Superior temporal gyrus (tissue), 1 donor: ENCODE measurements at regions not wholly inside any gene's neighbourhood (a gene's known extent, or its start where the extent isn't known, plus 50 kb on each side); places are given as distances from the start of the nearest gene placed in this dataset.

ENCODE experiments used
- DNase-seq: peaks from one replicate; pipeline ENCODE4 v3.0.0-alpha.2; 2016; ENCODE audit errors: extremely low spot score

- no peak for DNase-seq
These were observed 983.4 kb upstream of the PRMT6 start for GRCh38 chr1:106072909-106073600.

DNA sequence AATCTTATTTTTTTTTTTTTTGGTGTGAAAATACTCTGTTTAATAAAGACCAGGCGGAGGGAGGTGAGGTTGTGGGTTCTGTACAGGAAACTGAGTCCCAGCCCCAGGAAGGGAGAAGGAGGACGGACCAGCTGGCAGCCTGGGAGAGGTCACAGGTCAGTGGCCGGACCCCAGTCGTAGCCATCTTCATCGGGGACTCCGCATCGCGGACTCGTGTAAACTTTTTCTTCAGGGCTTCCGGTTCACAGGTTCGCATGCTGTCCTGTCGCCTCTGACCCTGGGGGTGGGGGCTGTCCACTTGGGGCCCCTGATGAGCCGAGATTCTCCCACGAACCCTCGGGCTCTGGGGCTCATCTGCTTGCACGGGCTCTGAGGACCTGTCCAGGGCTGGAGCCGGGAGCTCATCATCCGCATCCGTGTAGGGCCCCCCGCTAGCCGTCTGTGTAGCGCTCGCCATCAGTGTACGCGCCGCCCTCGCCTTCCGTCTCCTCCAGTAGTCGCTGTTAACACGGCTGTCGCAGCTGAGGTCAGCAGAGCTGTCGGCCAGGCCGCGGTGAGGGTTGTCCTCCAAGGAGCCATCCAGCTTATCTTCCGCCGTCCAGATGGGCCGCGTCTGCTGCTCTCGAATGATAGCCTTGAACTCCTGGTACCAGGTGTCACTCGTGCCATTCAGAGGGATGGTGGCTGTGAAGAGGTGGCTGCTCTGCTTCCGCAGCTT, 975.7 kb upstream of the PRMT6 start:
- no peak for DNase-seq

DNA sequence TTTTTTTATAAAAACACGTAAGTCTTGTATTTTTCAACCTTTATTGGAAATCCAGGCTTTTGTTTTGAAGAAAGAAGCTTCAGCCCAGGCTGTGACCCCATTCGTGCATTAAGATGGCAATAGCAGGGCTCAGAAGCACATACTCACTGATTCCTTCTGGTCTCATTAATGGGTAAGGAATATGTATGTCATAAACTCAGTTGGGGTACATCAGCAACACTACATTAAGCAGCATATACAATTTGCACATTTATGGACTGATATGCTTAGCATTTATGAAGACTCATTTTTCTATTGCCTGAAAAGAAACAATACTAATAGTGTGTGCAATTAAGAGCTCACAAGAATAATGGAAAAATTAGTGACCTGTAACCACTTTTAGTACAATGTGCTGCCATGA, 945.4 kb upstream of the PRMT6 start:
- no peak for DNase-seq

GRCh38 chr1:106113851-106114250, 942.6 kb upstream of the PRMT6 start:
- no peak for DNase-seq

DNA sequence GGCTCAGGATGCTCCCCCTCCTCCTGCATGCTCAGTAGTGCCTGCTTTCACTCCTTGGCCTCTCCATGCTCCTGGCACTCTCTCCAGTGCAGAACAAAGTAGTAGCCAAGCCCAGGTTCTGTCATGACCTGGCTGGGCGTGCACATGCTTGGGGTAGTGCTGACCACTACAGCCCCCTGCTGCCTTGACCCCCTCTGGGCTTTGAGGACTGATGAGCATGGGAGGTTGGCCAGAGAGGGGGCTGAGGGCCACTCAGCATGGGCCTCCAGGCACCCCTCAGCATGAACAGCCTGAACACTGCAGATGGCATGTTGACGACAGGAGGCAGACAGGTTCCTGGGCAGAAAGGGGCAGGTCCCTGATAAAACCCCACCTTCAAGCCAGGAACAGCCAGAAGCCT, 935.7 kb upstream of the PRMT6 start:
- no peak for DNase-seq

GRCh38 chr1:106121728-106122127, 934.7 kb upstream of the PRMT6 start:
- no peak for DNase-seq

DNA sequence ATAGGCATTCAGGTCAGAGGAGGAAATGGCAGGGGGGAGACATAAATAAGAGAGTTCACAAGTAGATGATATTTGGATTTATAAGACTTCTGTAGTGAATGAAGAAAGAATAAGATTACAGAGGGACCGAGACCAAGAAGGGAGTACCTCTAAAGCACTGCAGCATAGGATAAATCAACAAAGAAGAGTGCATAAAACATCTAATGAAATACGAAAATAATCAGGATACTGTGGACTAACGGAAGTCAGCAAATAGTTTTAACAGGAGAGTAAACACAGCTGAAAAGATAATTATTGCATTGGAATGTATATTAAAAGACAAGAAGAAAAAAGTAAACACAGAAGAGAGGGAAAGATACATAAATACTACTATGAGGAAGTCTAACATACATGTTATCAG, 921.9 kb upstream of the PRMT6 start:
- DNase-seq, result no peak

DNA sequence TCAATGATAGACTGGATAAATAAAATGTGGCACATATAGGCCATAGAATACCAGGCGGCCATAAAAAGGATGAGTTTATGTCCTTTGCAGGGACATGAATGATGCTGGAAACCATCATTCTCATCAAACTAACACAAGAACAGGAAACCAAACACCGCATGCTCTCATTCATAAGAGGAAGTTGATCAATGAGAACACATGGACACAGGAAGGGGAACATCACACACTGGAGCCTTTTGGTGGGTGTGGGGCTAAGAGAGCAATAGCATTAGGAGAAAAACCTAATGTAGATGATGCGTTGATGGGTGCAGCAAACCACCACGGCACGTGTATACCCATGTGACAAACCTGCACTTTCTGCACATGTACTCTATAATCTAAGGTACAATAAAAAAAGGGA, 883.4 kb upstream of the PRMT6 start:
- DNase-seq, result no peak

DNA sequence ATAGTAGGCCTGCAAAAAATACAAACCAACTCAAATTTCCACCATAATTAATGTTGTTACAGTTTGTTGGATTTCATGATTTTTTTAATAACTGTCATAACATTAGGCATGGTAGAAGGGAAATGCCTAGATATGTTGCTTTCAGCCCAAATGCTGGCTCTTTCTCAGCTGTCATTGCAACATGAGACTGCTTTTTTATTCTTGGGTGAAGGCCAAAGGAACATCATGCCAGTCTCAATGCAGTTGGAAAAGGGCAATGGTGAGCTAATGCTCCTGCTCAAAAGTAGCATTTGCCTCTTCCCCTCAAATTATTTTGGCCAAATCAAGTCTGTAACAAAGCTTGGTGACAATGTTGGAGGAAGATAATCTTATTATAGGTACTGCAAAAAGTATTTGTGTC, 877.7 kb upstream of the PRMT6 start:
- no peak for DNase-seq

DNA sequence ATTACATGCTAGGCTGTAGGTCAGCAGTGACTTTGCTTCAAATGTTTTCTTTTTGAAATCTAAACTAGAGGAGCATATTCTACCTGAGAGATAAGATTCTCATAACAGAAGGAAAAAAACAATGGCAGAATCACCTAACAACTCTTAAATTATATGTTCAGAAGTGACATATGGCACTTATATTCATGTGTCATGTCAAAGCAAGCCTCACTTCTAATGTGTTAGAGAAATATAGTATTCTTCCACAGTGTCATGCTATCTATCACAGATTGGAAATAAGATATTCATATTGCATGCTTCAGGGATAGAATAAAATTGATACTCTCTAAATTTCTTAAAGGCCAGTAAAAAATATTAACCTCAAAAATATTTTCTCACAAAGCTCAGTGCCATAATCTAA, 874.6 kb upstream of the PRMT6 start:
- DNase-seq, result no peak

- DNase-seq, result no peak
These were observed 871.4 kb upstream of the PRMT6 start for GRCh38 chr1:106185089-106185488.

GRCh38 chr1:106189780-106190179, 866.7 kb upstream of the PRMT6 start:
- DNase-seq, result no peak

DNA sequence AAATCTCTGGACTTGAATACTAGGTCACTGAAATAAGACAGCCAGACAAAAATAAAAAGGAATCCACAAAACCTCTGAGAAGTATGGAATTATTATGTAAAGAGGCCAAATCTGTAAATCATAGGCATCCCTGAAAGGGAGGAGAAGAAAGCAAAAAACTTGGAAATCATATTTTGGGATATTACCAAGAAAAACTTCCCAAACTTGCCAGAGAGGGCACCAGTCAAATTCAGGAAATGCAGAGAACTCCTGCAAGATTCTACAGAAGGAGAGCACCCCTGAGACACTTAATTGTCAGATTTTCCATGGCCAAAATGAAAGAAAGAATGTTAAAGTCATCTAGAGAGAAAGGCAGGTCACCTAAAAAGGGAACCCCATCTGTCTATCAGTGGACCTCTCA, 862.3 kb upstream of the PRMT6 start:
- DNase-seq, result no peak

DNA sequence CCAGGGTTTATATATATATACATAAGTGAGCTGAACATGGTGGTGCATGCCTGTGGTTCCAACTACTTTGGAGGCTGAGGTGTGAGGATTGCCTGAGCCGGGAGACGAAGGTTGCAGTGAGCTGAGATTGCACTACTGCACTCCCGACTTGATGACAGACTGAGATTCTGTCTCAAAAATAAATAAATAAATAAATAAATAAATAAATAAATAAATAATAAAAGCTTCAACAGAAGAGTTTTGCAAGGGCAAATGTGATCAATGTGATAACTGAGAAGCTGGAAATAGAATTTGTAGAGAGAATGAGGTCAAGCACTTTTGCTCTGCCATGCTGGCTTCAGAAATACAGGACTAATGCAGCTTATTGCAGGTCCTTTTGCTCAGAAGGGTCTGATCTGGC, 855.8 kb upstream of the PRMT6 start:
- no peak for DNase-seq

DNA sequence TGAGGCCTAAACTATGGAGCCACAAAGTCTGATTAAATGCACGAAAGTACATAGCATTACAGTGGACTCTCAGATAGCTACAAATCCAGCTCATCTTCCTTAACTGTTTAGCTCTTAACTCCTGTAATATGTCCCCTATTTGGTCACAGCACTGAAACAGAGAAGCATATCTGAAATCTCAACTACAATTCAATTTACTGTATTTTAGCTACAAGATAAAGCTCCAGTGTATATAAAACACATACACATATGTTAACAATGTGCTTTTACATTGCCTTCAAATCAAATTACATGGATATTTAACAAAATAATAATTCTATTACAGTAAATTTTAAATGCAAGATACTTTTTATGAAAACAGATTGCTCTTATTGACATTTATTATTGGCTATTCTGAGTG, 849.3 kb upstream of the PRMT6 start:
- no peak for DNase-seq

GRCh38 chr1:106217765-106218164, 838.7 kb upstream of the PRMT6 start:
- DNase-seq, result no peak

GRCh38 chr1:106222403-106222802, 834.1 kb upstream of the PRMT6 start:
- no peak for DNase-seq

DNA sequence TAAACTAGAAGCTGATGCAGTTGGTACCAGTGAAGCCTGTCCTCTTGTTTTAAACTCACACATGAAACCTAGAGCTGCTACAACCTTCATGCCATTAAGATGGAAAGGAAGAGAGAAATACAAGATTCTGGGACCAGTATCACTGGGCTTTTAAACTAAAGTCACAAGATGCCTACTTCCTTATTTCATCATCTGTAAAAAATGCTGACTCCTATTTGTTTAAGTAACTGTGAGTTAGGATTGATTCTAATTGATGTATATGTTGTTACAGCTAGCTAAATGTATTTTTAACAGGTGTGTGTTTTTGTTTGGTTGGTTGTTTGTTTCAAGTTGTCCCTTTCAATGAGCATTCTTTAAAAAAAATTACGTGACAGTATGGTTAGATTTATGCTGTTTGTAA, 833.3 kb upstream of the PRMT6 start:
- no peak for DNase-seq

- DNase-seq, result no peak
These were observed 832.0 kb upstream of the PRMT6 start for GRCh38 chr1:106224426-106224825.

DNA sequence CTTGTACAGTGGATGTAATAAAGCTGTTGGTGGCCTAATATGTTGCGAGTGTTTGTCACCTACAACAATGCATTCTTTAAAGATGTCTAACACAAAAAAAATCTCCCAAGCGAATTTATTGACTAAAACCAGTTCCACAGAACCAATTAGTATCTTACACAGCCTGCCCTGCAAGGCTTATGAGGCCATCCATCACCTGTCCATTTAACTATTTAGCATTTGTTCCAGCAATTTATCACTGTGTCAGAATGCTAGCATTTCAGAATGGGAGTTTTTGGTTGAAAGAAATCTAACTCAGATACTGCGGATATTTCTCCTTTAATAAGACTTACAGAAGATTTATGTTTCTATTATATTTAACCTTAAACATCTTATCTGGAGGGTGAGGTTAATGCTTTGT, 831.1 kb upstream of the PRMT6 start:
- DNase-seq, result no peak

DNA sequence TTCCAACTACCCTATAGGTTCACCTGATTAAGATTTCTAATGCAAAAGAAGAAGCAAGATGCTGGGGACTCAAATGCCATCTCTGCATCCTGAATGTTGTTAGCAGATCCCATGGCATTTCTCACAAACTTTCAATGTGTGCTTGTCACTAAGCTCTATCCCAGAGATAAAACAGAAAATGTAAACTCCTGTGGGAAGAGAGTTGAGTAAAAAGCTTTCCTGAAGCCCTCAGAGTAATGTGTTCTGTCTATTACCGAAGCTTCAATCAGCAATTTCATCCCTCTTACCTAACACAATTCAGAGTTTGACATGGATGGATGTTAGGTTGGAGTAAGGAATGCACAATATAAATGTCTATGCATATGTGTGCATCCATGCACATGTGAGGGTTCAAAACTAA, 829.9 kb upstream of the PRMT6 start:
- DNase-seq, result no peak

DNA sequence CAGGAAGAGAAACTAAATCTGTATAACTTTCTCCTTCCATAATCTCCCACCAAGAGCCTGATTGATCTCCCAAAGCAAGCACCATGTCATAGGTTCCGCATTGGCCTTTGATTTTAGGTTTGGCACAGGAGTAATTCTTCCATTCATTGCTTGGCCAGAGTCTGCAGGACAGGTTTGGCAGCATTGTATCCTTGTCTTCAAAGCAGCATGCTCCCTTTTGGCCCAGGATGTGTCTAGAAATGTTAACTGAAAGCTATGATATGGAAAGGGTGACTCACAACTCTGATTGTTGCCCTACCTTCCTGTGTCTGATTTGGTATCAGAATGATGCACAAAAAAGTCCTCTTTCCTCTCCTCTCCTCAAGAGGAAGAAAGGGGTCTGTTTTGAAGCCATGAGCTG, 824.3 kb upstream of the PRMT6 start:
- no peak for DNase-seq

DNA sequence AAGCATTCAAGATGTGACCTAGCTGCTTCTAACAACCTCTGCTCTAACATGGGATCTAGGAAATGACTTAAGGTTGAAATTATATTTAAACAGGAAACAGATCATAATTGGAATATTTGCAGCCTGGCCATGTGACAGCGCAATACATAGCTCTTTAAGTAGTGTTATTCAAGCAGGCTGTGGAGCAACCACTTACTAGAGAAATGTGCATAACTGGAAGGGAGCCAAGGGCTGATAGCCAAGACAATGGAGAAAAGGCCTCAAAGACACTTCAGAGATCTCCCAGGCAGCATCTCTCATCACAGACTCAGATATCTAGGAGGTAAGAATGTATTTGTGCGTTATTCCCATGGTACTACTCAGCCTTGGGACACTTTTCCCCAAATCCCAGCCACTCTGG, 823.0 kb upstream of the PRMT6 start:
- no peak for DNase-seq

- no peak for DNase-seq
These were observed 807.1 kb upstream of the PRMT6 start for GRCh38 chr1:106249365-106249764.
